Astrocyte of the spinal cord (primary cell): ENCODE measurements at regions not wholly inside any gene's neighbourhood (a gene's known extent, or its start where the extent isn't known, plus 50 kb on each side); places are given as distances from the start of the nearest gene placed in this dataset.
"Not testable (repeated sequence)": the region's sequence is repeated elsewhere in the genome, so short reads cannot be mapped to it uniquely, and the experiment has no call there.

Source experiments
- DNase-seq: peaks from one replicate; pipeline ENCODE4 v3.0.0; 2011; ENCODE audit warnings: low read depth, low spot score
- H3K4me3 ChIP-seq: 2 replicates; pipeline ENCODE4 v1.5.1; 2011; ENCODE audit warnings: low read depth, mild to moderate bottlenecking, low read length, moderate library complexity
- CTCF ChIP-seq: IDR thresholded peaks from 2 replicates; pipeline ENCODE4 v1.5.1; 2012; ENCODE audit warnings: low read depth, mild to moderate bottlenecking, low read length, inconsistent platforms
- in situ Hi-C: cut with HindIII; loops from 2 replicates; pipeline ENCODE4 v1.10.0; 2017; ENCODE audit warnings: low sequenced_read_pairs

GRCh38 chr7:152516216-152516615 is 80.4 kb upstream of the KMT2C start:
- in situ Hi-C loops, result no loop called here
- DNase-seq, result no peak
- H3K4me3 ChIP-seq, result no peak overlapping the region
- no peak for TF ChIP-seq CTCF

- in situ Hi-C loops, result not testable (repeated sequence)
Observed at GRCh38 chr7:152515266-152515950, 79.6 kb upstream of the KMT2C start.

DNA sequence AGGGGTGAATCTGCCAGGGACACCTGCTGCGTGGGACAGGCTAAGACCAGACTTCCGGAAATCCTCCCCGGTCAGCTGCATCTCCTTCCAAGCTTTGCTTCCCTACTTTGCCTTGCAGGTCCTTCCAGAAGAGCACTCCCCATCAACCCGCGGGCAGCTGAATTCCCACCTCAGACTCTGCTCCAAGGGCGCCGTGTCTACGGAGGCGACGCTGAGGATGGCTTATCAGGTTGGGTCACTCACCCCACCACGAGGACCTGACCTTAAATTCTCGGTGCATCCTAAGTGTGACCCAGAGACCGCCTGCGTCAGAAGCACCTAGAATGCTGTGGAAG is 78.9 kb upstream of the KMT2C start:
- no peak overlapping the region for H3K4me3 ChIP-seq
- in situ Hi-C loops, result no loop called here
- TF ChIP-seq CTCF, result no peak
- DNase-seq, result no peak

More at GRCh38 chr7:152515266-152515950, 79.6 kb upstream of the KMT2C start:
- not testable (repeated sequence) for DNase-seq, H3K4me3 ChIP-seq

DNA sequence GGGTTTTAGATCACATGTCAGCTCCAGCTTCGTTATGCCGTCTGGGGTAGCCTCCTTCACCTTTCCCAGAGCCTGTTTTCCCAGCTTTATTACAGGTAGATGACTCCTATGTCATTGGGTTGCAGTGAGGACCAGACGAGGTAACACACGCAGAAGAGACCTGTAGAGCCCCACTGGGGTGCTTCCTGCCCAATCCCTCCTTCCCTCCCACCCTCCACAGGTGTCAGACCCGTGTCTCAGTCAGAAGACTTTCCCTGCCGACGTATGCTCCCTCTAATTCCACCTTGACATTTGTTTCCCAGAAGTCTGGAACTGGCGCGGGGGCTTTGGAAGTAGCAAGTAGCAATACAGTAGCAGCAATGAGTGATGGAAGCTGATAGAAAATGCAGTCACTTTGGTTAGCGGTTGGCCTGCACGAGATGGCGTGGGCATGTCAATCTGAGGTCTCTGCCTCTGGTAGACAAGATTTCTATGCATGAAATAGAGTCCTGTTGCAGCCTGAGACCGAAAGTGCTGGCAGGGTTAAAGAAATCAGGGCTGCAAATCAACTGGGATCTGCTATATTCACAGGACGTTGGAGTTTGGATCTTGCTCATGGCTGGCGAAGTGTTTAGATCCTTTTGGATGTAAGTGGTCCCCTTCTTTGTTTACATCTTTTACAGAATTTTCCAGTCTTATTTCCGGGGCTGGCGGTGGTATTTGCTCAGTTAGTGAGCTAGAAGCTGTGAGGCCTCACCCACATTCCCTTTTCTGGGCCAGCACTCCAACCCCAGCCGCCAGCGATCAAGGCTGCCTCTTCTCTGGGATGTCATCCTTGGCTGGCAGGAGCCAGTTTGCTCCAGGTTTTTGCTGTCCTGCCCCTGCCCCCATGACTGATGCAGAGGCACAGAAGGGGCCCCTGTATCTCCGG is 78.3 kb upstream of the KMT2C start:
- TF ChIP-seq CTCF, result no peak
- in situ Hi-C loops, result no loop called here
- H3K4me3 ChIP-seq, result no peak overlapping the region
- no peak for DNase-seq

DNA sequence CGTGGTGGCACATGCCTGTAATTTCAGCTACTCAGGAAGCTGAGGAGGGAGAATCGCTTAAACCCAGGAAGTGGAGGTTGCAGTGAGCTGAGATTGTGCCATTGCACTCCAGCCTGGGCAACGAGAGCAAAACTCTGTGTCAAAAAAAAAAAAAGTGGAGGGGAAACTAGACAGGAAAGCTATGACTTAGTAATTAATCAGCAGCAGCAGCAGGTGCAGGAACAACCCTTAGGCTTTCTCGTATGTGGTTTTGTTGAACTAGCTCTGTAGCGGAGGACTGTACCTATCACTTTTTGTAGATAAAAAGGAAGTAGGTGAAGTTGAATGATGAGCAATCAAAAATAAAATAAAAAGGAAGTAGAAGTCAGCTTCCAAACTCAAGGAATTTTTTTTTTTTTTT is 76.9 kb upstream of the KMT2C start:
- no peak overlapping the region for H3K4me3 ChIP-seq
- in situ Hi-C loops, result no loop called here
- TF ChIP-seq CTCF, result no peak
- no peak for DNase-seq

DNA sequence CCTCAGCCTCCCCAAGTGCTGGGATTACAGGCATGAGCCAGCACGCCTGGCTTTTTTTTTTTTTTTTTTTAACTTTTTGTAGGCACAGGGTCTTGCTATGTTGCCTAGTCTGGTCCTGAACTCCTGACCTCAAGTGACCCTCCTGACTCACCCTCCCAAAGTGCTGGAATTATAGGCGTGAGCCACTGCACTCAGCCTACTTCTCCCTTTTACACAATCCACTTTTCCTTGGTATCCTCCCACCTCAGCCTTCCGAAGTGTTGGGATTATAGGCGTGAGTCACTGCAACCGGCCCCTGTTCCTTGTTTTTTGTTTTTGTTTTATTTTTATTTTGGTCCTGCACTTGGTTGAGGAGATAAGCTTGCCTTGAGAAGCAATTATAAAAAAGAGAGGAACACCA is 75.9 kb upstream of the KMT2C start:
- DNase-seq, result no peak
- TF ChIP-seq CTCF, result no peak
- in situ Hi-C loops, result no loop called here
- no peak overlapping the region for H3K4me3 ChIP-seq

DNA sequence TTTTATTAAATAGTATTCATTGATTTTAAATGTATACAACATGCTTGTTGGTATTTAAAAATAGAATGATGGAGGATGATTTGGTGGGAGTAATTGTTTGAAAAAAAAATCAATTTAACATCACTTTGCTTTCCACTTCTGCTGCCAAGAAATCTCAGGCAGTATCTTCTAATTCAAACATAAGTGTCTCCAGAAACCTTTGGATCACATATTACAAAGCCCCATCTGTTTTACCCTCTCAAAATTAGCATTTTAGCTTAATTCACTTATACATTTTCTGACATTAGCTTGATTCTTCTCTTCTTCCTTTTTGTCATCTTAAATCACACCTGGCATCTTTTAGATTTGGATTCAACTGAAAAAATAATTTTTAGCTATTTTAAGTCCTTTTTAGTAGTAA is 72.9 kb upstream of the KMT2C start:
- DNase-seq, result no peak
- no peak for TF ChIP-seq CTCF
- no peak overlapping the region for H3K4me3 ChIP-seq
- in situ Hi-C loops, result no loop called here
